ENCODE measurements at regions not wholly inside any gene's neighbourhood (a gene's known extent, or its start where the extent isn't known, plus 50 kb on each side); places are given as distances from the start of the nearest gene placed in this dataset.
"Not testable (repeated sequence)": the region's sequence is repeated elsewhere in the genome, so short reads cannot be mapped to it uniquely, and the experiment has no call there.

DNA sequence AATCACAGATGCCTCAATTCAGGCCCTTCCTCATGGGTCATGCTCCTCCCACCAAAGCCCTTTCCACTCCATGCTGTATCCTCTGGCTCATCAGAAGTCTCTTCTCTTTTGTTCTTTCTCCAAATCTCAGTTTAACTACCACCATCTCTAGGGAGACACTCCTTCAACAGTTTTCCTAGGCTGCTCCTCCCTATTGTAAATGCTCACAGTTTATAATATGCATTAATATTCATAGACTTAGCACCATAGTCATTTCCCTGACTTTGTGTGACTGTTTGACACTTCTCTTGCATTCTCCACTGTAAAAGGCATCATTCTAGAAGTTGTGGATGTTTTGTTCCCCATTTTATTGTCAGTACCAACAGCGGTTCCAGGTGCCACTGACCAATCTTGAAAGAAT is 226.5 kb upstream of the PRSS1 start:
- no peak for DNase-seq (ENCODE audit: low read depth)
- TF ChIP-seq, protein P1, sequence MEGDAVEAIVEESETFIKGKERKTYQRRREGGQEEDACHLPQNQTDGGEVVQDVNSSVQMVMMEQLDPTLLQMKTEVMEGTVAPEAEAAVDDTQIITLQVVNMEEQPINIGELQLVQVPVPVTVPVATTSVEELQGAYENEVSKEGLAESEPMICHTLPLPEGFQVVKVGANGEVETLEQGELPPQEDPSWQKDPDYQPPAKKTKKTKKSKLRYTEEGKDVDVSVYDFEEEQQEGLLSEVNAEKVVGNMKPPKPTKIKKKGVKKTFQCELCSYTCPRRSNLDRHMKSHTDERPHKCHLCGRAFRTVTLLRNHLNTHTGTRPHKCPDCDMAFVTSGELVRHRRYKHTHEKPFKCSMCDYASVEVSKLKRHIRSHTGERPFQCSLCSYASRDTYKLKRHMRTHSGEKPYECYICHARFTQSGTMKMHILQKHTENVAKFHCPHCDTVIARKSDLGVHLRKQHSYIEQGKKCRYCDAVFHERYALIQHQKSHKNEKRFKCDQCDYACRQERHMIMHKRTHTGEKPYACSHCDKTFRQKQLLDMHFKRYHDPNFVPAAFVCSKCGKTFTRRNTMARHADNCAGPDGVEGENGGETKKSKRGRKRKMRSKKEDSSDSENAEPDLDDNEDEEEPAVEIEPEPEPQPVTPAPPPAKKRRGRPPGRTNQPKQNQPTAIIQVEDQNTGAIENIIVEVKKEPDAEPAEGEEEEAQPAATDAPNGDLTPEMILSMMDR (conservative IDR thresholded peaks at IDR 0.05; ENCODE audit: low read depth, low read length) = no peak
- no peak overlapping the region for H3K4me3 ChIP-seq (ENCODE audit: low read length)

- DNase-seq (ENCODE audit: low read depth); H3K4me3 ChIP-seq (ENCODE audit: low read length): not testable (repeated sequence)
- TF ChIP-seq, protein P1 (conservative IDR thresholded peaks at IDR 0.05; ENCODE audit: low read depth, low read length) = peak; percentile 62
Measured at GRCh38 chr7:142520885-142521284, 228.4 kb upstream of the PRSS1 start.

DNA sequence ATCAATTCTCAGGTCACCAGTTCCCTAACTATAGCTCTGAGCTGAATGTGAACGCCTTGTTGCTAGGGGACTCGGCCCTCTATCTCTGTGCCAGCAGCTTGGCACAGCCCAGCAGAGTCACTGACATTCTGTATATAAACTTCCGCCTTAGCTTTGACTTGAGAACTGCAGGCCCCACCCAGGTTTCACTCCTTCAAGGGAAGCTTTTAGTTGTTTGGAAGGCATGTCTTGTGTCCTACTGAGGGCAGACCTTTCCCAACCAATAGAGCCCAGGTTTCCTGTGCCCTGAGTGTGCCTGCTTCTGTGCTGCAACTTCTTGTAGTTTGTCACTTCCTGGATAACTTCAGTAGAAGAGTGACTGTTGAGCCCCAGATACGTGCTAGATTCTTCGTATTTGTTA is 228.8 kb upstream of the PRSS1 start:
- DNase-seq (ENCODE audit: low read depth) = not testable (repeated sequence)

GRCh38 chr7:142519079-142520078 is 229.9 kb upstream of the PRSS1 start:
- DNase-seq (ENCODE audit: low read depth) = no peak
- H3K4me3 ChIP-seq (ENCODE audit: low read length) = no peak overlapping the region
- TF ChIP-seq, protein P1 (conservative IDR thresholded peaks at IDR 0.05; ENCODE audit: low read depth, low read length) = no peak

More for the DNA sequence above, 228.8 kb upstream of the PRSS1 start:
- H3K4me3 ChIP-seq (ENCODE audit: low read length) = not testable (repeated sequence)

GRCh38 chr7:142516038-142516501 is 233.2 kb upstream of the PRSS1 start:
- TF ChIP-seq, protein P1 (conservative IDR thresholded peaks at IDR 0.05; ENCODE audit: low read depth, low read length) = peak; percentile 86
- no peak overlapping the region for H3K4me3 ChIP-seq (ENCODE audit: low read length)
- DNase-seq (ENCODE audit: low read depth) = peak; percentile 9

- not testable (repeated sequence) for H3K4me3 ChIP-seq (ENCODE audit: low read length); DNase-seq (ENCODE audit: low read depth)
Measured at GRCh38 chr7:142514716-142515115, 234.6 kb upstream of the PRSS1 start.

- no peak for DNase-seq (ENCODE audit: low read depth)
- TF ChIP-seq, protein P1 (conservative IDR thresholded peaks at IDR 0.05; ENCODE audit: low read depth, low read length) = no peak
- H3K4me3 ChIP-seq (ENCODE audit: low read length) = no peak overlapping the region
Measured at GRCh38 chr7:142513178-142513955, 235.9 kb upstream of the PRSS1 start.
